Activated CD4-positive, alpha-beta T cell treated with anti-CD3 and anti-CD28 coated beads, Interleukin-2, amount 10 ng/mL, durations not matched to agents 24 days and 14 days (primary cell): ENCODE measurements at regions not wholly inside any gene's neighbourhood (a gene's known extent, or its start where the extent isn't known, plus 50 kb on each side); places are given as distances from the start of the nearest gene placed in this dataset.

Source experiments
- DNase-seq: peaks from one replicate; pipeline ENCODE4 v3.0.0; 2022
- H3K27ac Mint-ChIP-seq: one replicate; pipeline ENCODE4 v1.8.0; 2022; ENCODE audit warnings: mild to moderate bottlenecking, mixed read lengths
- H3K27me3 Mint-ChIP-seq: one replicate; pipeline ENCODE4 v1.8.0; 2022; ENCODE audit warnings: mixed read lengths
- H3K36me3 Mint-ChIP-seq: one replicate; pipeline ENCODE4 v1.8.0; 2022; ENCODE audit warnings: low read depth, mild to moderate bottlenecking, mixed read lengths
- H3K4me1 Mint-ChIP-seq: one replicate; pipeline ENCODE4 v1.8.0; 2021; ENCODE audit warnings: mixed read lengths
- H3K4me3 Mint-ChIP-seq: one replicate; pipeline ENCODE4 v1.8.0; 2022; ENCODE audit warnings: mild to moderate bottlenecking, moderate library complexity, mixed read lengths
- H3K9me3 Mint-ChIP-seq: one replicate; pipeline ENCODE4 v1.8.0; 2021; ENCODE audit warnings: mixed read lengths
- intact Hi-C: fragments of 100-400 bp; cut with micrococcal nuclease; formaldehyde crosslinking; loops from one replicate; pipeline ENCODE4 v1.15.1; 2023

GRCh38 chr9:121581786-121582600 is 69.4 kb upstream of the DAB2IP start:
- no peaks in the 10 kb centered on the region for H3K9me3 Mint-ChIP-seq
- no peak overlapping the region for H3K27ac Mint-ChIP-seq
- no peaks in the 10 kb centered on the region for H3K36me3 Mint-ChIP-seq
- H3K4me1 Mint-ChIP-seq = no peaks in the 10 kb centered on the region
- intact Hi-C loops = no loop called here
- no peak overlapping the region for H3K4me3 Mint-ChIP-seq
- H3K27me3 Mint-ChIP-seq = peaks cover 7% of the 10 kb centered on the region
- no peak for DNase-seq

GRCh38 chr9:121582641-121583040 is 68.8 kb upstream of the DAB2IP start:
- H3K36me3 Mint-ChIP-seq = no peaks in the 10 kb centered on the region
- no peaks in the 10 kb centered on the region for H3K4me1 Mint-ChIP-seq
- intact Hi-C loops = no loop called here
- H3K27me3 Mint-ChIP-seq = peaks cover 8% of the 10 kb centered on the region
- H3K9me3 Mint-ChIP-seq = no peaks in the 10 kb centered on the region
- no peak overlapping the region for H3K4me3 Mint-ChIP-seq
- no peak overlapping the region for H3K27ac Mint-ChIP-seq
- DNase-seq = no peak

GRCh38 chr9:121584421-121584820 is 67.0 kb upstream of the DAB2IP start:
- Mint-ChIP-seq H3K27me3 (peaks cover 15% of the 10 kb centered on the region), H3K27ac (no peak overlapping the region), H3K4me3 (no peak overlapping the region), H3K9me3 (no peaks in the 10 kb centered on the region), H3K36me3 (no peaks in the 10 kb centered on the region), H3K4me1 (no peaks in the 10 kb centered on the region)
- intact Hi-C loops = no loop called here
- DNase-seq = no peak

GRCh38 chr9:121587863-121588262 is 63.6 kb upstream of the DAB2IP start:
- Mint-ChIP-seq H3K4me1 (no peaks in the 10 kb centered on the region), H3K9me3 (no peaks in the 10 kb centered on the region), H3K27me3 (peaks cover 13% of the 10 kb centered on the region), H3K27ac (no peak overlapping the region), H3K4me3 (no peak overlapping the region), H3K36me3 (no peaks in the 10 kb centered on the region)
- DNase-seq = no peak
- intact Hi-C loops = no loop called here

- peaks cover 13% of the 10 kb centered on the region for H3K27me3 Mint-ChIP-seq
- no peaks in the 10 kb centered on the region for H3K4me1 Mint-ChIP-seq
- no peak overlapping the region for H3K4me3 Mint-ChIP-seq
- intact Hi-C loops = no loop called here
- no peak overlapping the region for H3K27ac Mint-ChIP-seq
- H3K36me3 Mint-ChIP-seq = no peaks in the 10 kb centered on the region
- no peak for DNase-seq
- H3K9me3 Mint-ChIP-seq = no peaks in the 10 kb centered on the region
These were observed 61.4 kb upstream of the DAB2IP start for GRCh38 chr9:121589986-121590385.

- no peak overlapping the region for H3K4me3 Mint-ChIP-seq
- H3K9me3 Mint-ChIP-seq = peaks cover 2% of the 10 kb centered on the region
- DNase-seq = no peak
- no peaks in the 10 kb centered on the region for H3K36me3 Mint-ChIP-seq
- H3K27ac Mint-ChIP-seq = no peak overlapping the region
- peaks cover 23% of the 10 kb centered on the region for H3K27me3 Mint-ChIP-seq
- no peaks in the 10 kb centered on the region for H3K4me1 Mint-ChIP-seq
- intact Hi-C loops = no loop called here
These were observed 59.2 kb upstream of the DAB2IP start for GRCh38 chr9:121592265-121592664.

GRCh38 chr9:121593066-121593465 is 58.4 kb upstream of the DAB2IP start:
- peaks cover 6% of the 10 kb centered on the region for H3K9me3 Mint-ChIP-seq
- no peaks in the 10 kb centered on the region for H3K4me1 Mint-ChIP-seq
- no peak overlapping the region for H3K27ac Mint-ChIP-seq
- peaks cover 31% of the 10 kb centered on the region for H3K27me3 Mint-ChIP-seq
- DNase-seq = no peak
- no peak overlapping the region for H3K4me3 Mint-ChIP-seq
- intact Hi-C loops = no loop called here
- H3K36me3 Mint-ChIP-seq = peaks cover 1% of the 10 kb centered on the region

GRCh38 chr9:121596515-121596914 is 54.9 kb upstream of the DAB2IP start:
- Mint-ChIP-seq H3K36me3 (peaks cover 1% of the 10 kb centered on the region), H3K4me3 (no peak overlapping the region), H3K9me3 (peaks cover 6% of the 10 kb centered on the region), H3K27ac (no peak overlapping the region), H3K27me3 (peaks cover 43% of the 10 kb centered on the region), H3K4me1 (peaks cover 4% of the 10 kb centered on the region)
- intact Hi-C loops = no loop called here
- no peak for DNase-seq

GRCh38 chr9:121597698-121598166 is 53.7 kb upstream of the DAB2IP start:
- Mint-ChIP-seq H3K4me3 (no peak overlapping the region), H3K27ac (no peak overlapping the region), H3K9me3 (peaks cover 6% of the 10 kb centered on the region), H3K27me3 (peaks cover 47% of the 10 kb centered on the region), H3K4me1 (peaks cover 4% of the 10 kb centered on the region), H3K36me3 (peaks cover 1% of the 10 kb centered on the region)
- intact Hi-C loops = no loop called here
- DNase-seq = no peak

- intact Hi-C loops = no loop called here
- Mint-ChIP-seq H3K4me3 (no peak overlapping the region), H3K36me3 (peaks cover 1% of the 10 kb centered on the region), H3K4me1 (peaks cover 4% of the 10 kb centered on the region), H3K27me3 (peaks cover 49% of the 10 kb centered on the region), H3K9me3 (peaks cover 6% of the 10 kb centered on the region), H3K27ac (no peak overlapping the region)
- DNase-seq = no peak
These were observed 53.1 kb upstream of the DAB2IP start for GRCh38 chr9:121598167-121598964.

- H3K9me3 Mint-ChIP-seq = peaks cover 6% of the 10 kb centered on the region
- intact Hi-C loops = no loop called here
- peaks cover 1% of the 10 kb centered on the region for H3K36me3 Mint-ChIP-seq
- H3K27me3 Mint-ChIP-seq = peaks cover 49% of the 10 kb centered on the region
- no peak overlapping the region for H3K4me3 Mint-ChIP-seq
- no peak for DNase-seq
- H3K27ac Mint-ChIP-seq = no peak overlapping the region
- H3K4me1 Mint-ChIP-seq = peaks cover 4% of the 10 kb centered on the region
These were observed 52.2 kb upstream of the DAB2IP start for GRCh38 chr9:121598965-121599871.

- Mint-ChIP-seq H3K27ac (no peak overlapping the region), H3K27me3 (peaks cover 50% of the 10 kb centered on the region), H3K9me3 (peaks cover 6% of the 10 kb centered on the region), H3K36me3 (peaks cover 1% of the 10 kb centered on the region), H3K4me1 (peaks cover 4% of the 10 kb centered on the region), H3K4me3 (no peak overlapping the region)
- intact Hi-C loops = no loop called here
- DNase-seq = no peak
These were observed 51.4 kb upstream of the DAB2IP start for GRCh38 chr9:121599872-121600585.

- H3K27ac Mint-ChIP-seq = no peak overlapping the region
- peaks cover 48% of the 10 kb centered on the region for H3K27me3 Mint-ChIP-seq
- peaks cover 1% of the 10 kb centered on the region for H3K36me3 Mint-ChIP-seq
- no peak for DNase-seq
- H3K4me1 Mint-ChIP-seq = peaks cover 4% of the 10 kb centered on the region
- peaks cover 6% of the 10 kb centered on the region for H3K9me3 Mint-ChIP-seq
- no peak overlapping the region for H3K4me3 Mint-ChIP-seq
- intact Hi-C loops = no loop called here
These were observed 50.2 kb upstream of the DAB2IP start for GRCh38 chr9:121601194-121601593.
